ENCODE measurements at regions not wholly inside any gene's neighbourhood (a gene's known extent, or its start where the extent isn't known, plus 50 kb on each side); places are given as distances from the start of the nearest gene placed in this dataset.

- H3K9me3 ChIP-seq (ENCODE audit: insufficient read depth, low read length) = no peaks in the 10 kb centered on the region
- H3K4me1 ChIP-seq (ENCODE audit: low read length) = no peaks in the 10 kb centered on the region
- H4K20me1 ChIP-seq (ENCODE audit: insufficient read depth, low read length) = no peaks in the 10 kb centered on the region
- no peak overlapping the region for H3K4me3 ChIP-seq (ENCODE audit: low read length)
- H3K27ac ChIP-seq (ENCODE audit: low read length) = no peak overlapping the region
- no peaks in the 10 kb centered on the region for H3K36me3 ChIP-seq (replicated peaks; ENCODE audit: low read depth, low read length)
- H2AFZ ChIP-seq (ENCODE audit: low read depth, low read length) = no peak overlapping the region
- TF ChIP-seq CTCF (IDR thresholded peaks at IDR 0.05; ENCODE audit: low read depth, low read length) (no peak), EZH2phosphoT487 (IDR thresholded peaks at IDR 0.05; ENCODE audit: low read depth) (no peak)
- H3K4me2 ChIP-seq (ENCODE audit: low read length) = no peak overlapping the region
- no peaks in the 10 kb centered on the region for H3K79me2 ChIP-seq (ENCODE audit: low read length)
- H3K9ac ChIP-seq (ENCODE audit: low read length) = no peak overlapping the region
- H3K27me3 ChIP-seq (ENCODE audit: low read depth, low read length) = no peaks in the 10 kb centered on the region
These were observed 180.1 kb downstream of the HS3ST3A1 start for GRCh38 chr17:13421581-13422130.

GRCh38 chr17:13420878-13421277 lies 180.9 kb downstream of the HS3ST3A1 start:
- H3K4me2 ChIP-seq (ENCODE audit: low read length) = no peak overlapping the region
- no peak overlapping the region for H3K9ac ChIP-seq (ENCODE audit: low read length)
- H3K9me3 ChIP-seq (ENCODE audit: insufficient read depth, low read length) = no peaks in the 10 kb centered on the region
- no peaks in the 10 kb centered on the region for H3K36me3 ChIP-seq (replicated peaks; ENCODE audit: low read depth, low read length)
- no peak overlapping the region for H2AFZ ChIP-seq (ENCODE audit: low read depth, low read length)
- H3K27me3 ChIP-seq (ENCODE audit: low read depth, low read length) = no peaks in the 10 kb centered on the region
- no peaks in the 10 kb centered on the region for H3K4me1 ChIP-seq (ENCODE audit: low read length)
- no peaks in the 10 kb centered on the region for H3K79me2 ChIP-seq (ENCODE audit: low read length)
- no peak overlapping the region for H3K4me3 ChIP-seq (ENCODE audit: low read length)
- H4K20me1 ChIP-seq (ENCODE audit: insufficient read depth, low read length) = no peaks in the 10 kb centered on the region
- H3K27ac ChIP-seq (ENCODE audit: low read length) = no peak overlapping the region
- TF ChIP-seq CTCF (IDR thresholded peaks at IDR 0.05; ENCODE audit: low read depth, low read length) (no peak), EZH2phosphoT487 (IDR thresholded peaks at IDR 0.05; ENCODE audit: low read depth) (no peak)

- no peak overlapping the region for H3K27ac ChIP-seq (ENCODE audit: low read length)
- H3K4me3 ChIP-seq (ENCODE audit: low read length) = no peak overlapping the region
- H3K79me2 ChIP-seq (ENCODE audit: low read length) = no peaks in the 10 kb centered on the region
- no peaks in the 10 kb centered on the region for H3K27me3 ChIP-seq (ENCODE audit: low read depth, low read length)
- H3K36me3 ChIP-seq (replicated peaks; ENCODE audit: low read depth, low read length) = no peaks in the 10 kb centered on the region
- H3K9me3 ChIP-seq (ENCODE audit: insufficient read depth, low read length) = no peaks in the 10 kb centered on the region
- TF ChIP-seq EZH2phosphoT487 (IDR thresholded peaks at IDR 0.05; ENCODE audit: low read depth) (no peak), CTCF (IDR thresholded peaks at IDR 0.05; ENCODE audit: low read depth, low read length) (no peak)
- H4K20me1 ChIP-seq (ENCODE audit: insufficient read depth, low read length) = no peaks in the 10 kb centered on the region
- H2AFZ ChIP-seq (ENCODE audit: low read depth, low read length) = no peak overlapping the region
- H3K4me2 ChIP-seq (ENCODE audit: low read length) = no peak overlapping the region
- H3K4me1 ChIP-seq (ENCODE audit: low read length) = no peaks in the 10 kb centered on the region
- H3K9ac ChIP-seq (ENCODE audit: low read length) = no peak overlapping the region
These were observed 181.3 kb downstream of the HS3ST3A1 start for GRCh38 chr17:13420418-13420826.

GRCh38 chr17:13419676-13420075 lies 182.1 kb downstream of the HS3ST3A1 start:
- Histone ChIP-seq H3K9me3 (ENCODE audit: insufficient read depth, low read length) (no peaks in the 10 kb centered on the region), H3K9ac (ENCODE audit: low read length) (no peak overlapping the region), H4K20me1 (ENCODE audit: insufficient read depth, low read length) (no peaks in the 10 kb centered on the region), H3K36me3 (replicated peaks; ENCODE audit: low read depth, low read length) (no peaks in the 10 kb centered on the region), H2AFZ (ENCODE audit: low read depth, low read length) (no peak overlapping the region), H3K4me1 (ENCODE audit: low read length) (no peaks in the 10 kb centered on the region), H3K79me2 (ENCODE audit: low read length) (no peaks in the 10 kb centered on the region), H3K4me3 (ENCODE audit: low read length) (no peak overlapping the region), H3K27ac (ENCODE audit: low read length) (no peak overlapping the region), H3K27me3 (ENCODE audit: low read depth, low read length) (no peaks in the 10 kb centered on the region), H3K4me2 (ENCODE audit: low read length) (no peak overlapping the region)
- no peak for TF ChIP-seq EZH2phosphoT487 (IDR thresholded peaks at IDR 0.05; ENCODE audit: low read depth)
- TF ChIP-seq CTCF (IDR thresholded peaks at IDR 0.05; ENCODE audit: low read depth, low read length) = no peak
